Liver (tissue), 8 donors: ENCODE measurements at regions not wholly inside any gene's neighbourhood (a gene's known extent, or its start where the extent isn't known, plus 50 kb on each side); places are given as distances from the start of the nearest gene placed in this dataset.

Experiments used
- DNase-seq: peaks from one replicate; pipeline ENCODE4 v3.0.0-alpha.2; 2017; ENCODE audit warnings: low spot score
- H3K27ac ChIP-seq, 2 donors: one replicate each; pipeline ENCODE4 v1.7.0; 2013; ENCODE audit warnings: inconsistent platforms in 2 of 2, low read length in 2 of 2, control low read depth in 1 of 2, low read depth in 1 of 2, mild to moderate bottlenecking in 1 of 2
- H3K27me3 ChIP-seq, 4 donors: one replicate each; pipeline versions ENCODE4 v1.6.1 to v1.7.0; 2013; ENCODE audit warnings: low read length in 3 of 4, inconsistent platforms in 1 of 4, mild to moderate bottlenecking in 1 of 4, moderate library complexity in 1 of 4; ENCODE audit not compliant: control insufficient read depth in 4 of 4, insufficient read depth in 4 of 4
- H3K36me3 ChIP-seq, 4 donors: one replicate each; pipeline versions ENCODE4 v1.6.1 to v1.7.0; 2013; ENCODE audit warnings: low read length in 3 of 4, mild to moderate bottlenecking in 3 of 4, low read depth in 1 of 4, moderate library complexity in 1 of 4; ENCODE audit not compliant: control insufficient read depth in 4 of 4, insufficient read depth in 3 of 4
- H3K4me1 ChIP-seq, 4 donors: one replicate each; pipeline versions ENCODE4 v1.6.1 to v1.7.0; 2013; ENCODE audit warnings: low read length in 3 of 4, mild to moderate bottlenecking in 3 of 4, moderate library complexity in 1 of 4; ENCODE audit not compliant: control insufficient read depth in 4 of 4, insufficient read depth in 4 of 4
- H3K4me3 ChIP-seq, 3 donors: one replicate each; pipeline versions ENCODE4 v1.6.1 to v1.7.0; 2013; ENCODE audit warnings: low read length in 3 of 3, control low read depth in 1 of 3, low read depth in 1 of 3, mild to moderate bottlenecking in 1 of 3
- H3K9ac ChIP-seq, 2 donors: one replicate each; pipeline ENCODE4 v1.7.0; 2013; ENCODE audit warnings: low read length in 2 of 2, mild to moderate bottlenecking in 2 of 2, moderate library complexity in 2 of 2, control low read depth in 1 of 2, low read depth in 1 of 2
- H3K9me3 ChIP-seq, 4 donors: one replicate each; pipeline versions ENCODE4 v1.6.1 to v1.7.0; 2013; ENCODE audit warnings: low read length in 3 of 4; ENCODE audit not compliant: control insufficient read depth in 4 of 4
- ATF3 ChIP-seq: IDR thresholded peaks from 2 replicates; pipeline ENCODE4 v1.6.1; 2016; ENCODE audit warnings: antibody characterized with exemption
- CTCF ChIP-seq: fragments of 150-350 bp; IDR thresholded peaks from 2 replicates; pipeline ENCODE4 v1.5.1; 2017; ENCODE audit warnings: improper control_type of control experiment, low read depth, low read length; ENCODE audit not compliant: missing input control
- EGR1 ChIP-seq, 2 donors: IDR thresholded peaks; 2 replicates each; pipeline ENCODE4 v1.6.1; 2016 to 2018; ENCODE audit warnings: antibody characterized with exemption in 2 of 2, low read depth in 2 of 2
- FOXA2 ChIP-seq: IDR thresholded peaks from 2 replicates; pipeline ENCODE4 v1.6.1; 2016; ENCODE audit warnings: antibody characterized with exemption
- GABPA ChIP-seq, 2 donors: IDR thresholded peaks in 1 of 2; conservative IDR thresholded peaks in 1 of 2; 2 replicates each; pipeline ENCODE4 v1.6.1; 2016; ENCODE audit warnings: antibody characterized with exemption in 2 of 2, mild to moderate bottlenecking in 1 of 2, moderate library complexity in 1 of 2
- HNF4A ChIP-seq, 2 donors: conservative IDR thresholded peaks; 2 replicates each; pipeline ENCODE4 v1.6.1; 2016; ENCODE audit warnings: antibody characterized with exemption in 2 of 2, mild to moderate bottlenecking in 2 of 2
- HNF4G ChIP-seq: IDR thresholded peaks from 2 replicates; pipeline ENCODE4 v1.6.1; 2016; ENCODE audit warnings: antibody characterized with exemption
- MAX ChIP-seq: IDR thresholded peaks from 2 replicates; pipeline ENCODE4 v1.6.1; 2016; ENCODE audit warnings: antibody characterized with exemption
- RAD21 ChIP-seq, 2 donors: IDR thresholded peaks; 2 replicates each; pipeline ENCODE4 v1.6.1; 2016; ENCODE audit warnings: antibody characterized with exemption in 2 of 2, mild to moderate bottlenecking in 2 of 2
- REST ChIP-seq: IDR thresholded peaks from 2 replicates; pipeline ENCODE4 v1.6.1; 2016; ENCODE audit warnings: antibody characterized with exemption, mild to moderate bottlenecking
- RXRA ChIP-seq, 2 donors: IDR thresholded peaks; 2 replicates each; pipeline ENCODE4 v1.6.1; 2017 to 2018; ENCODE audit warnings: antibody characterized with exemption in 2 of 2, mild to moderate bottlenecking in 1 of 2
- SP1 ChIP-seq: IDR thresholded peaks from 2 replicates; pipeline ENCODE4 v1.6.1; 2018; ENCODE audit warnings: antibody characterized with exemption, mild to moderate bottlenecking
- TAF1 ChIP-seq: conservative IDR thresholded peaks from 2 replicates; pipeline ENCODE4 v1.6.1; 2016; ENCODE audit warnings: antibody characterized with exemption, mild to moderate bottlenecking
- YY1 ChIP-seq: IDR thresholded peaks from 2 replicates; pipeline ENCODE4 v1.6.1; 2016; ENCODE audit warnings: antibody characterized with exemption, mild to moderate bottlenecking
- ZBTB33 ChIP-seq: IDR thresholded peaks from 2 replicates; pipeline ENCODE4 v1.6.1; 2016; ENCODE audit warnings: antibody characterized with exemption
- WGBS: extraction: QIAGEN DNeasy Blood & Tissue Kit; methylation state at CpG from one replicate; pipeline ENCODE4 v1.1.7; 2013; 5-methylcytosine and 5-hydroxymethylcytosine counted together
- donor health status: healthy.
- donor health status: healthy.
- donor health status: healthy.
- donor health status: healthy.
- donor health status: healthy.

GRCh38 chr3:72213296-72214065 is 428.5 kb upstream of the PROK2 start:
- no peaks in the 10 kb centered on the region for H3K9me3 ChIP-seq
- H3K27ac ChIP-seq = no peak overlapping the region
- no peaks in the 10 kb centered on the region for H3K4me1 ChIP-seq
- WGBS = 74% methylated on average over 10 of the region's 10 CpGs
- no peaks in the 10 kb centered on the region for H3K27me3 ChIP-seq
- no peak overlapping the region for H3K4me3 ChIP-seq
- DNase-seq = no peak
- TF ChIP-seq RAD21 (IDR thresholded peaks at IDR 0.05) = no peak
- no peak for TF ChIP-seq HNF4G
- TF ChIP-seq MAX = no peak
- no peak for TF ChIP-seq GABPA (IDR thresholded peaks at IDR 0.05 in 1 of 2, conservative IDR thresholded peaks at IDR 0.05 in 1 of 2)
- TF ChIP-seq ATF3 = no peak
- no peak for TF ChIP-seq SP1
- no peak for TF ChIP-seq REST
- H3K36me3 ChIP-seq = no peaks in the 10 kb centered on the region
- H3K9ac ChIP-seq = no peak overlapping the region

- no peaks in the 10 kb centered on the region for H3K9me3 ChIP-seq
- H3K4me3 ChIP-seq = no peak overlapping the region
- no peaks in the 10 kb centered on the region for H3K27me3 ChIP-seq
- DNase-seq = no peak
- H3K27ac ChIP-seq = no peak overlapping the region
- H3K4me1 ChIP-seq = no peaks in the 10 kb centered on the region
- WGBS = 91% methylated on average over 4 of the region's 4 CpGs
- TF ChIP-seq FOXA2 = no peak
- no peak for TF ChIP-seq ZBTB33
- TF ChIP-seq HNF4A (conservative IDR thresholded peaks at IDR 0.05) = no peak
- no peak overlapping the region for H3K9ac ChIP-seq
- H3K36me3 ChIP-seq = no peaks in the 10 kb centered on the region
Observed at GRCh38 chr3:72212396-72212795, 427.4 kb upstream of the PROK2 start.

- no peak for DNase-seq
- H3K27ac ChIP-seq = no peak overlapping the region
- no peak overlapping the region for H3K4me3 ChIP-seq
- H3K36me3 ChIP-seq = no peaks in the 10 kb centered on the region
- peaks cover 0 to 3% (median under 1%) of the 10 kb centered on the region in 4 donors for H3K4me1 ChIP-seq
- TF ChIP-seq REST (no peak), CTCF (no peak), EGR1 (IDR thresholded peaks at IDR 0.05; ENCODE audit: low read depth in 2 of 2) (no peak), RAD21 (IDR thresholded peaks at IDR 0.05) (no peak), TAF1 (no peak), ATF3 (no peak), YY1 (no peak), GABPA (IDR thresholded peaks at IDR 0.05 in 1 of 2, conservative IDR thresholded peaks at IDR 0.05 in 1 of 2) (no peak), RXRA (IDR thresholded peaks at IDR 0.05) (no peak), SP1 (no peak)
- no peak overlapping the region for H3K9ac ChIP-seq
- WGBS = 93% methylated on average over 8 of the region's 8 CpGs
- no peaks in the 10 kb centered on the region for H3K27me3 ChIP-seq
- H3K9me3 ChIP-seq = no peaks in the 10 kb centered on the region
Observed at GRCh38 chr3:72210261-72210660, 425.3 kb upstream of the PROK2 start.
